HepG2 (cell line): ENCODE measurements at regions not wholly inside any gene's neighbourhood (a gene's known extent, or its start where the extent isn't known, plus 50 kb on each side); places are given as distances from the start of the nearest gene placed in this dataset.

ENCODE experiments used
- ATF7-NPFF ChIP-seq: sonication (generic); formaldehyde crosslinking; IDR thresholded peaks from 2 replicates; pipeline ENCODE4 v1.8.1; 2023; ENCODE audit warnings: mild to moderate bottlenecking, low read depth, missing genetic modification reagents, moderate library complexity
- CHD2 ChIP-seq: IDR thresholded peaks from 2 replicates; pipeline ENCODE4 v1.6.1; 2011; ENCODE audit warnings: low read depth, low read length, improper control_type of control experiment
- CTCF ChIP-seq: sonication (generic); formaldehyde crosslinking; IDR thresholded peaks from 2 replicates; pipeline ENCODE4 v1.5.0; 2020; ENCODE audit warnings: mild to moderate bottlenecking, missing genetic modification reagents, moderate library complexity
- MEIS1 ChIP-seq: sonication (generic); formaldehyde crosslinking; IDR thresholded peaks from 2 replicates; pipeline ENCODE4 v1.9.0; 2021; ENCODE audit warnings: mild to moderate bottlenecking, missing genetic modification reagents, moderate library complexity, borderline replicate concordance
- NFKBIZ ChIP-seq: IDR thresholded peaks from 2 replicates; pipeline ENCODE4 v1.6.1; 2018; ENCODE audit warnings: missing genetic modification reagents, missing compliant biosample characterization
- POLR2A ChIP-seq, 2 experiments: IDR thresholded peaks; 2 replicates each; pipeline ENCODE4 v1.6.1; 2011; ENCODE audit warnings: low read depth in 2 of 2, low read length in 2 of 2, mild to moderate bottlenecking in 1 of 2, moderate library complexity in 1 of 2; ENCODE audit not compliant: insufficient read depth in 1 of 2
- RELA ChIP-seq: sonication (generic); formaldehyde crosslinking; IDR thresholded peaks from 2 replicates; pipeline ENCODE4 v1.4.0; 2020; ENCODE audit warnings: missing genetic modification reagents
- SMARCE1 ChIP-seq: fragments of 450-650 bp; IDR thresholded peaks from 2 replicates; pipeline ENCODE4 v1.6.1; 2017; ENCODE audit warnings: borderline replicate concordance
- ZBTB40 ChIP-seq, 2 experiments: fragments of 450-650 bp in 1 of 2; sonication (generic) in 1 of 2; formaldehyde crosslinking in 1 of 2; IDR thresholded peaks; 2 replicates each; pipeline versions ENCODE4 v1.6.1 to v1.8.0; 2016 to 2022; ENCODE audit warnings: antibody characterized with exemption in 1 of 2, mild to moderate bottlenecking in 1 of 2, missing genetic modification reagents in 1 of 2
- ZHX1 ChIP-seq: sonication (generic); formaldehyde crosslinking; IDR thresholded peaks from 2 replicates; pipeline ENCODE4 v1.8.1; 2022; ENCODE audit warnings: low read depth, mild to moderate bottlenecking, missing genetic modification reagents
- ZNF143 ChIP-seq: sonication (generic); formaldehyde crosslinking; IDR thresholded peaks from 2 replicates; pipeline ENCODE4 v1.4.0; 2020; ENCODE audit warnings: missing genetic modification reagents
- ZNF232 ChIP-seq: sonication (generic); formaldehyde crosslinking; IDR thresholded peaks from 2 replicates; pipeline ENCODE4 v1.4.0; 2020; ENCODE audit warnings: missing genetic modification reagents, borderline replicate concordance
- ZNF678 ChIP-seq: sonication (generic); formaldehyde crosslinking; IDR thresholded peaks from 2 replicates; pipeline ENCODE4 v1.4.0; 2020; ENCODE audit warnings: mild to moderate bottlenecking, missing genetic modification reagents

- TF ChIP-seq CTCF (no peak), ZNF678 (no peak), ZBTB40 (IDR thresholded peaks at IDR 0.05) (no peak), ZBTB40 (CRISPR knock-in tag; IDR thresholded peaks at IDR 0.05) (no peak), MEIS1 (CRISPR knock-in tag) (no peak), ZHX1 (CRISPR knock-in tag) (no peak), SMARCE1 (no peak), NFKBIZ (CRISPR knock-in tag) (no peak), ATF7-NPFF (no peak), CHD2 (no peak), POLR2A (IDR thresholded peaks at IDR 0.05; ENCODE audit: insufficient read depth in 1 of 2, low read depth in 2 of 2, low read length in 2 of 2) (no peak), ZNF232 (CRISPR knock-in tag) (no peak), RELA (no peak), ZNF143 (no peak)
Observed at GRCh38 chr21:14874379-14874778, 190.4 kb downstream of the NRIP1 start.
